Neural cell (in vitro differentiated cells): ENCODE measurements at regions not wholly inside any gene's neighbourhood (a gene's known extent, or its start where the extent isn't known, plus 50 kb on each side); places are given as distances from the start of the nearest gene placed in this dataset.

ENCODE experiments used
- EP300 ChIP-seq: fragments of 450-650 bp; conservative IDR thresholded peaks from 2 replicates; pipeline ENCODE4 v1.6.1; 2014; ENCODE audit warnings: antibody characterized with exemption, mild to moderate bottlenecking, moderate library complexity; ENCODE audit not compliant: poor library complexity, severe bottlenecking
- EZH2 ChIP-seq: fragments of 200-600, 300-800 bp; shearing (Covaris generic), sonication (generic); IDR thresholded peaks from 2 replicates; pipeline ENCODE4 v1.6.1; 2014; ENCODE audit warnings: antibody characterized with exemption, low read length, borderline replicate concordance, mild to moderate bottlenecking; ENCODE audit not compliant: insufficient read depth, poor library complexity, severe bottlenecking
- POLR2AphosphoS5 ChIP-seq: IDR thresholded peaks from 2 replicates; pipeline ENCODE4 v1.6.1; 2012
- RAD21 ChIP-seq: fragments of 450-650 bp; conservative IDR thresholded peaks from 2 replicates; pipeline ENCODE4 v1.6.1; 2014; ENCODE audit warnings: antibody characterized with exemption, mild to moderate bottlenecking, moderate library complexity
- REST ChIP-seq: IDR thresholded peaks from 2 replicates; pipeline ENCODE4 v1.6.1; 2012; ENCODE audit warnings: borderline replicate concordance
- TAF1 ChIP-seq: IDR thresholded peaks from 2 replicates; pipeline ENCODE4 v1.6.1; 2012; ENCODE audit warnings: low read depth
- TF ChIP-seq, protein P1 (sequence below): fragments of 450-650 bp; IDR thresholded peaks from 2 replicates; pipeline ENCODE4 v1.5.1; 2014; ENCODE audit warnings: antibody characterized with exemption, mild to moderate bottlenecking, moderate library complexity; ENCODE audit not compliant: poor library complexity, severe bottlenecking

GRCh38 chr3:176932433-176932832 lies 264.8 kb downstream of the TBL1XR1 start:
- TF ChIP-seq, protein P1, sequence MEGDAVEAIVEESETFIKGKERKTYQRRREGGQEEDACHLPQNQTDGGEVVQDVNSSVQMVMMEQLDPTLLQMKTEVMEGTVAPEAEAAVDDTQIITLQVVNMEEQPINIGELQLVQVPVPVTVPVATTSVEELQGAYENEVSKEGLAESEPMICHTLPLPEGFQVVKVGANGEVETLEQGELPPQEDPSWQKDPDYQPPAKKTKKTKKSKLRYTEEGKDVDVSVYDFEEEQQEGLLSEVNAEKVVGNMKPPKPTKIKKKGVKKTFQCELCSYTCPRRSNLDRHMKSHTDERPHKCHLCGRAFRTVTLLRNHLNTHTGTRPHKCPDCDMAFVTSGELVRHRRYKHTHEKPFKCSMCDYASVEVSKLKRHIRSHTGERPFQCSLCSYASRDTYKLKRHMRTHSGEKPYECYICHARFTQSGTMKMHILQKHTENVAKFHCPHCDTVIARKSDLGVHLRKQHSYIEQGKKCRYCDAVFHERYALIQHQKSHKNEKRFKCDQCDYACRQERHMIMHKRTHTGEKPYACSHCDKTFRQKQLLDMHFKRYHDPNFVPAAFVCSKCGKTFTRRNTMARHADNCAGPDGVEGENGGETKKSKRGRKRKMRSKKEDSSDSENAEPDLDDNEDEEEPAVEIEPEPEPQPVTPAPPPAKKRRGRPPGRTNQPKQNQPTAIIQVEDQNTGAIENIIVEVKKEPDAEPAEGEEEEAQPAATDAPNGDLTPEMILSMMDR = no peak
- TF ChIP-seq REST = no peak
- TF ChIP-seq POLR2AphosphoS5 = no peak
- no peak for TF ChIP-seq TAF1
- no peak for TF ChIP-seq EP300
- TF ChIP-seq EZH2 = no peak
- no peak for TF ChIP-seq RAD21
